ENCODE measurements at regions not wholly inside any gene's neighbourhood (a gene's known extent, or its start where the extent isn't known, plus 50 kb on each side); places are given as distances from the start of the nearest gene placed in this dataset.

- in situ Hi-C loops (cut with HindIII; ENCODE audit: low pct_unique_long_range_greater_than_20kb, low sequenced_read_pairs): no loop called here
- no peak for DNase-seq (ENCODE audit: low read depth)
Measured at GRCh38 chr18:8957731-8958130, 144.8 kb upstream of the NDUFV2 start.

GRCh38 chr18:8958660-8959059, 143.8 kb upstream of the NDUFV2 start:
- DNase-seq (ENCODE audit: low read depth): no peak
- in situ Hi-C loops (cut with HindIII; ENCODE audit: low pct_unique_long_range_greater_than_20kb, low sequenced_read_pairs): no loop called here

DNA sequence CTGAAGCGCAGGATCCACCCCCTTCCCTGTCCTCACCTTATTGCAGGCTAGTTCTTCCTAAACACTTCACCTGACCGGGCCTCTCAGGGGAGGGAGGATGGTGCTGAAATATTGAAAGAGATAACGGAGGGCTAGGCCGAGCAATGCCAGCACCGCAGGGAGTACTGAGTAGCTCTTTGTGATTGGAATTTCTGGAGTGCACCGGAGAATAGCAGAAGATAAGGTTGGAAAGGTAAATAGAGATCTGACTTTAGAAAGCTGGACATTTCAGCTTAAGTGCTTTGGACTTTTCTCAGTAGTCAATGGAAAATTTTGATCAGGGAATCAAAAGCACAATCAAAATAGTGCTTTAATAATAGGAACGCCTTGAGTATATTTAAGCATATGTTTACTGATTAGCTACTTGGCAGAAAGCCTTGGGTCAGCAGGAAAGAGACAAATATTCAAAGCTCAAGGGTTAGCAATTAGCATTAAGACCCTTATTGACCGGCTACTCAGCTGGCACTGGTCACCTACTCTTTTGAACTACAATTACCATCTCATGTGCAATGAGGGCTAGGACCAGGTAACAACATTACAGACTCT, 142.9 kb upstream of the NDUFV2 start:
- peak; percentile 30 for DNase-seq (ENCODE audit: low read depth)

DNA sequence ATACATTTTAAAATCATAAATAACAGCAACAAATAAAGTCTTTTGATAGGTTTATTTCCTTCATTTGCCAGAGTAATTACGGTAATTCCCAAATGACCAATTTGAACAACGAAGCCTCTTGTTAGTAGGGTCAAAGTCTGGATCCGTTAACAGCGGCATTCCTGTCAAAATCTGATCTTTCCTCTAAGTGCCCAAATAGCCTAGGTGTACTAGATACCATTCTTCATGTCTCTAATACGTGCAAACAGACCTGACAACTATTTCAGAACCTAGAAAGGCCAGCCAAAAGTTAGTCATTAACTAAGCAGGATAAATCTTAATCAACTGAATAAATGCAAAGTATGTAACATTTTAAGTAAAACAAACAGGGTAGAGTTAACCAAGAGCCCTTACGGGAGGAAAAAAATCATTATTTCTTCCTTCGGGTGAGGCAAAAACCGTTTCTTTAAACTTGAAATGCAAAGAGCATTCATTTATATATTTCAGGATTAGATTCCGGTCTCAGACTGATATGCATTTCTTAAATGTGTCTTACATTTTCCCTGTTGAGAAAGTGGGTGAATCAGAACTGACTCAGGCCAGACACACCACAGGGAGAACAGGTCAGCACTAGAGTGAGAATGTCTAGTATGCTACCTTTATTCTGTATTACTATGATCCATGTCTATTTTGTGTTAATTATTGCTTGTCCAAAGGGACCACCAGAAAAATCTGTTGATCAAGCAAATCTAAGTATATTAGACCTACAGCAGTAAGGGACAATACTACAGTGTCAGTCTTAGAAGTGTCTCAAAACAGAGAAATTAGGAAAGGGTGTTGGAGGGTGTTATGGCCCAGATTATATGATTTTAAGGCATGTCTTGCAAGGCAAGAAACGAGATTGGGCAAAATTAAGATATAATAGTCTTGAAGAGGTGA, 141.5 kb upstream of the NDUFV2 start:
- in situ Hi-C loops (cut with HindIII; ENCODE audit: low pct_unique_long_range_greater_than_20kb, low sequenced_read_pairs): no loop called here
- peak; percentile 81 for DNase-seq (ENCODE audit: low read depth)

More for the DNA sequence above, 142.9 kb upstream of the NDUFV2 start:
- in situ Hi-C loops (cut with HindIII; ENCODE audit: low pct_unique_long_range_greater_than_20kb, low sequenced_read_pairs): no loop called here

- in situ Hi-C loops (cut with HindIII; ENCODE audit: low pct_unique_long_range_greater_than_20kb, low sequenced_read_pairs): no loop called here
- no peak for DNase-seq (ENCODE audit: low read depth)
Measured at GRCh38 chr18:8962192-8962779, 140.2 kb upstream of the NDUFV2 start.

- in situ Hi-C loops (cut with HindIII; ENCODE audit: low pct_unique_long_range_greater_than_20kb, low sequenced_read_pairs): no loop called here
- DNase-seq (ENCODE audit: low read depth): no peak
Measured at GRCh38 chr18:8962855-8963635, 139.5 kb upstream of the NDUFV2 start.

GRCh38 chr18:8963876-8964275, 138.6 kb upstream of the NDUFV2 start:
- no peak for DNase-seq (ENCODE audit: low read depth)
- in situ Hi-C loops (cut with HindIII; ENCODE audit: low pct_unique_long_range_greater_than_20kb, low sequenced_read_pairs): no loop called here

- no peak for DNase-seq (ENCODE audit: low read depth)
- in situ Hi-C loops (cut with HindIII; ENCODE audit: low pct_unique_long_range_greater_than_20kb, low sequenced_read_pairs): no loop called here
Measured at GRCh38 chr18:8965398-8965797, 137.1 kb upstream of the NDUFV2 start.

DNA sequence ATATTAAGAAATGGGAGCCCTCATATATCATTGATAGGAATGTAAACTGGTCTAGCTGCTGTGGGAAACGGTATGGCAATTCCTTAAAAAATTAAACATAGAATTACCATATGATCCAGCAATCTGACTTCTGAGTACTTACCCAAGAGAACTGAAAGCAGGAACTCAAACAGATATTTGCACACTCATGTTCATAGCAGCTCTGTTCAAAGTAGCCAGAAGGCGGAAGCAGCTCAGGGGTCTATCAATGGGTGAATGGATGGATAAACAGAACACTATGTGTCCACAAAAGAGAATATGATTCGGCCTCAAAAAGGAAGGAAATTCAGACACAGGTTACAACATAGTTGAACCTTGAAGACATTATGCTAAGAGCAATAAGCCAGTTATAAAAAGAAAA, 135.7 kb upstream of the NDUFV2 start:
- DNase-seq (ENCODE audit: low read depth): no peak
- in situ Hi-C loops (cut with HindIII; ENCODE audit: low pct_unique_long_range_greater_than_20kb, low sequenced_read_pairs): no loop called here

DNA sequence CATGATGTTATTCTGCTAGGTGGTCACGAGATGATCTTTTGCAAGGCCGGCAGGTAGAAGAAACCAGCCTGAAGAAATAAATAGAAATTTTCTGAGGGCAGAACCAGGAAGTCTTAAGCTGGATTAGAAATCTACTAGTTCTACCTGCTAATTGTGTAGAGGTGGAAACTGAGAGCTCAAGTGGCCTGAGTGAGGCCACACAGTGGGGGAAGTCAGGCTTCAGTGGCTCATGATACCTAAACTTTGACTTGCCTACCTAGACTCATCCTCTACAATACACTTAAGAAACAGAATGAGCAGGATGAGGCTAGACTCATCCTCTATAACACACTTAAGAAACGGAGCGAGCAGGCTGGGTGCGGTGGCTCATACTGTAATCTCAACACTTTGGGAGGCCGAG, 134.9 kb upstream of the NDUFV2 start:
- no peak for DNase-seq (ENCODE audit: low read depth)
- in situ Hi-C loops (cut with HindIII; ENCODE audit: low pct_unique_long_range_greater_than_20kb, low sequenced_read_pairs): no loop called here

GRCh38 chr18:8969639-8970390, 132.7 kb upstream of the NDUFV2 start:
- in situ Hi-C loops (cut with HindIII; ENCODE audit: low pct_unique_long_range_greater_than_20kb, low sequenced_read_pairs): no loop called here
- DNase-seq (ENCODE audit: low read depth): no peak

DNA sequence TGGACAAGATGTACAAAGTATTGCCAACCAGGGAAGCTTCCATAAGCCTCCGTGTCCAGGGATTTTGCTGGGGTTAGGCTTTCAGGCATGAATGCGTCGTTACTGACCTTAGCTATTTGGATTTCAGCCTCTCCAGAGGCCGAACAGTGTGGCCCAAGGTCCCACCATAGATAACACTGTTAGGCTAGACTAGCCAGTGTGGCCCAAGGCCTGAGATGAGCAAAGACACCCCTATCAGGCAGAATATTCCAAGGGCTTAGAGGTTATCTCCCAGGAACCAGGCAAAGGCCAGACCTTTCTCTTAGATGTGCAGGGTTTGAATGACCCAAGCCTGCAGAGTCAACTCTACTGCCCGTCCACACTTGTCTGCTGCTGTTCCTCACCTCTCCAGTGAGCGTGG, 131.7 kb upstream of the NDUFV2 start:
- in situ Hi-C loops (cut with HindIII; ENCODE audit: low pct_unique_long_range_greater_than_20kb, low sequenced_read_pairs): no loop called here
- DNase-seq (ENCODE audit: low read depth): no peak

DNA sequence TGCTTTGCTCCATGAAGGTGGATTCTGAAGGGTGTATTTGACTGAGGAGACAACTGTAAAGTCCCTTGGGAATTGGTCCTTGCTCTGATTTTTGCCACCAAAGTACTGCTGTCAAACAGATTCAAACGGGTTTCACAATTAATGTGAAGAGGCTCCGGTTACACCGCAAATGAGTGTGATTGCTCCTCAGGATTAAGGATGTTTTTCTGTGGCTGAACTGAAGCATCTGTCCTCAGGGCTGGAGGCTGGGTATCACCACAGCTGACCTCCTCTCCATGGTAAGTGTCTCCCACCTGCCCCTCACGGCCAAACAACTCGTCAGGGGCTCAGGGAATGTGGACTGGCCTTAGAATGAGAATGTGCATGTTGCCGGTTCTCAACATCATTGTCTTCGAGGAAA, 130.4 kb upstream of the NDUFV2 start:
- in situ Hi-C loops (cut with HindIII; ENCODE audit: low pct_unique_long_range_greater_than_20kb, low sequenced_read_pairs): no loop called here

DNA sequence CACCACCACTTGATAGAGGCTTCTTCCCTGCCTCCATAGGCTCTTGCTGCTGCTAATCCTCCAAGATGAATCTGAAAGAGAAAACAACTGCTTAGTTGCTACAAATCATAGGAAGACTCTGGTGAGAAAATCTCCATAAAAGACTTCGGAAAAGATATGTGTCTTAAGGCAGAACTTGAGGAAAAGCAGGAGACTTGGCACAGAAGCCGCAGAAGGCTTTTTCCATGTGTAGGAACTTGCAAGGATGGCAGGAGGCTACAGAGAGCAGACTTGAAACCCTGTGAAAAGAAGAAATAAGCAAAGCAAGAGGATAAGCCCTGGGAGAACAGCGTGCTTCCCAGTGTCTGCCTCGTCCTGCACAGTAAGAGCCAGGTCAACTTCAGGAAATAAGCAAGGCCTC, 128.2 kb upstream of the NDUFV2 start:
- in situ Hi-C loops (cut with HindIII; ENCODE audit: low pct_unique_long_range_greater_than_20kb, low sequenced_read_pairs): no loop called here

More for the DNA sequence above, 130.4 kb upstream of the NDUFV2 start:
- DNase-seq (ENCODE audit: low read depth): no peak

DNA sequence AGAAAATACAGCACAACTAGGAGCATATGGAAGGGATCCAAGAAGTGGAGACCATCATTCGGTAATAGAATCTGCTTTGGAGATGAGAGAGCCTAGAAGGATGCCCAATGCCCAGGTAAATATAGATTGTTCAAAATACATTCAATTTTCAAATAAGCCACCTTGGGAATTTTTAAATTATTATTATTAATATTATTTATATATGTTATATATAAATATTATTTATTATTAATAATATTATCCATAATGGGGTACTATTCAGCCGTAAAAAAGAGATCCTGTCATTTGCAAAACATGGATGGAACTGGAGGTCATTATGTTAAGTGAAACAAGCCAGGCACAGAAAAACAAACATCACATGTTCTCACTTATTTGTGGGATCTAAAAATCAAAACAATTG, 127.8 kb upstream of the NDUFV2 start:
- in situ Hi-C loops (cut with HindIII; ENCODE audit: low pct_unique_long_range_greater_than_20kb, low sequenced_read_pairs): no loop called here
- DNase-seq (ENCODE audit: low read depth): no peak

More for the DNA sequence above, 128.2 kb upstream of the NDUFV2 start:
- DNase-seq (ENCODE audit: low read depth): no peak

DNA sequence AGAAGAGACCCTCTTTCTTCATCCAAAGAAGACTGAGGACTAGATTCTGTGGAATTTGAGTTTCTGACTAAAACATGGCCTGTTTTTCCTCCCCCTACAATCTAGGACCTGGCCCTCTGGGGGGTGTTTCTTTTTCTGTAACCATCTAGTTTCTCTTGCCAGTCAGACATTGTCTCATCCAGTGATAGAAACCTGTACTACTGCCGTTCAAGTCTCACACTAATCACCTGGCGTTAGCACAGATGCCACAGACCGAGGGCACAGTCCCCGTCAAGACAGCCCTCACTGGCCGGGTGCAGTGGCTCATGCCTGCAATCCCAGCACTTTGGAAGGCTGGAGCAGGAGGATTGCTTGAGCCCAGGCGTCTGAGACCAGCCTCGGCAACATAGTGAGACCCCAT, 126.9 kb upstream of the NDUFV2 start:
- in situ Hi-C loops (cut with HindIII; ENCODE audit: low pct_unique_long_range_greater_than_20kb, low sequenced_read_pairs): no loop called here
- no peak for DNase-seq (ENCODE audit: low read depth)

GRCh38 chr18:8976606-8977005, 125.9 kb upstream of the NDUFV2 start:
- DNase-seq (ENCODE audit: low read depth): no peak
- in situ Hi-C loops (cut with HindIII; ENCODE audit: low pct_unique_long_range_greater_than_20kb, low sequenced_read_pairs): no loop called here

- DNase-seq (ENCODE audit: low read depth): no peak
- in situ Hi-C loops (cut with HindIII; ENCODE audit: low pct_unique_long_range_greater_than_20kb, low sequenced_read_pairs): no loop called here
Measured at GRCh38 chr18:8977166-8977565, 125.3 kb upstream of the NDUFV2 start.

All from Caki2 (cell line).